EL (cell line): ENCODE measurements at regions not wholly inside any gene's neighbourhood (a gene's known extent, or its start where the extent isn't known, plus 50 kb on each side); places are given as distances from the start of the nearest gene placed in this dataset.

Experiments used
- DNase-seq: peaks from one replicate; pipeline ENCODE4 v3.0.0-alpha.2; 2016

DNA sequence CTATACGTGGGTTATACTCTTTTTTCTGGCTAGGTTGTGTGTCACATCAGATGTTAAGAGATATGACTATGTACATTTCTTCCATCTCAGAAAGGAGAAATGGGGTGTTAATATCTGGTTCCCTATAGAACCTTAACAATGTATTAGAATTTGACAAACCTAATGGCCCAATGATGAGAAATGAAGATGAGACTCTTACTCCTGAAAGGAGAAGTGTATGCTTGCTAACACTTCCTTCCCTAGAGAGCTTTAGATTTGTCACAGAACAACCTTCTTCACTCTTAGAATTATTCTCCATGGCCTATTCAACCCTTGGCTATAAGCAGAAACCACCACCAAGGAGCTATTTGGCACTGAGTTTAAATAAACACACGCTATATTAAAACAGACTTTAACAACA is 839.6 kb downstream of the GALC start:
- no peak for DNase-seq

- DNase-seq = no peak
Measured at GRCh38 chr14:87152693-87153092, 840.3 kb downstream of the GALC start.

GRCh38 chr14:87149583-87150354 is 843.2 kb downstream of the GALC start:
- DNase-seq = peak; percentile 35

GRCh38 chr14:87148655-87149054 is 844.3 kb downstream of the GALC start:
- peak; percentile 8 for DNase-seq

- DNase-seq = no peak
Measured at GRCh38 chr14:87142551-87143211, 850.3 kb downstream of the GALC start.

DNA sequence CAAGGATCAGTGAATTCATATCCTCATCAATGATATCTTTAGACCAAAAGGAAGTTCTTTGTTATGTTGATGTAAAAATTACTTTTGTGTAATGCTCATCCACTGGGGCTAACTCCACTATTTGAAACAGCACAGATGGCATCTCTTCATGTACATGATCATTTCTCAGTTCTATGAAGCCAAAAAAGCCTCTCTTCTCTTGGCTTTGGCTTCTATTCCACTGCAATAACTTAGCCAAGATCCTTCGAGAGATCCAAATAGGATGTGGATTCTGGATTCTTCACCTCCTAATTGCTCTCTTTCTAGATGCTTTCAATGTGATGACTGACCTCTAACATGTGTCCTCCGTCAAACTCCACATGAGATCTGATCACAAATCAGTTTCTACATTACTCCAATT is 851.2 kb downstream of the GALC start:
- no peak for DNase-seq

- no peak for DNase-seq
Measured at GRCh38 chr14:87139299-87139698, 853.7 kb downstream of the GALC start.

- DNase-seq = peak; percentile 32
Measured at GRCh38 chr14:87133073-87133801, 859.7 kb downstream of the GALC start.

DNA sequence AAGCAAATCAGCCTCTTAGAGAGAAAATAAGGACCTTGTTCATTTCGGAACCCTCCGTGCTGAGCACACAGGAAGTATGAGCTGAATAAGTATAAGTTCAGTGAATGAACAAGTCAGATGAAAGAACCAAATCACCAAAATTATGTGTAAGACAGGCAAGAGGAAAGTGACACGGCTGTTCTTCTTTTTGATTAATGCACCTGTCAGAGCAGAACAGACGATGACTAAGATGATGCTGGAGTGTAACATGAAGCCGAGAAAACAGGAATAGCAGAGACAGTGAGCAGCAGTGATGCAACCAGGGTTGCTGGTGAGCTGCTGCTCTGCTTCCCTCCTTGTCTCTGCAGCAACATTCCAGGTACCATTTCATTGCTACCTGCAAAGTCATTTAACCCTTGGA is 861.1 kb downstream of the GALC start:
- no peak for DNase-seq

DNA sequence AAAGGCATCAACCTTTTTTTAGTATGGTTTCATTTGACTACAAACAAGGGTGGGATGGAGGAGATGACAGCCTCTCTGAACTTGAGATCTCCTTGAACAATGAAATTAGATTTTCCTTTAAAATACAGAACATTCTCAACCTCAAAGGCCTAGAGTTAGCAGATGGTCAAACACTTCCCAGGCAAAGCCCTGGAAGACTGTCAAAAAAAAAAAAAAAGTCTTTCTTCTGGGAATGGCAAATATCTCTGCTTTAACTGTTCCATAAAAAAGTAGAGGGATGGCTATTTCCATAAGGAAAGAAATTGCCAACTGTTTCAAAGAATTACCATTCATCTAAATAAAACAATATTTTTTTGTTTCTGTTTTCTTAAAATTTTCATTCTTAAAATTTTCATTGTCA is 870.8 kb downstream of the GALC start:
- no peak for DNase-seq

- no peak for DNase-seq
Measured at GRCh38 chr14:87121716-87122115, 871.3 kb downstream of the GALC start.

DNA sequence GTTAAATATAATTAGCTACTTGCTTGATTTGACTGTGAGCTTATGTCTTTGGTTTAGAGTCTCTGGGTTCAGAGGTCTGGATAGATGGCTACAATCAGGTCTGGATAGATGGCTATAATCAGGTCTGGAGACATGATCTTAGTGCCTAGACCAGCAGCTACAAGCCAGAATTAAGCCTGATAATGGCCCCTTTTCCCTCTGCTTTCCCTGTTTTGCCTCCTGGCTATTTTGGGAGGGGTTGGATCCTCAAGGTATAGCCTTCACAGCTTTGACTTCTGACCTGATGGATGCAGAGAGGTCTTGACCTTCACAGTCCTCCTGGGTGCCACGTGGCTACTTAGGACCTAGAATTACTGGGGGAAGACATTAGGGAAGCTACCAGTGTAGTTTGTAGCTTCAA is 877.7 kb downstream of the GALC start:
- DNase-seq = no peak

GRCh38 chr14:87113286-87113685 is 879.7 kb downstream of the GALC start:
- DNase-seq = no peak

- DNase-seq = no peak
Measured at GRCh38 chr14:87111741-87112140, 881.2 kb downstream of the GALC start.

- DNase-seq = no peak
Measured at GRCh38 chr14:87111126-87111525, 881.9 kb downstream of the GALC start.

GRCh38 chr14:87109271-87109670 is 883.7 kb downstream of the GALC start:
- no peak for DNase-seq

DNA sequence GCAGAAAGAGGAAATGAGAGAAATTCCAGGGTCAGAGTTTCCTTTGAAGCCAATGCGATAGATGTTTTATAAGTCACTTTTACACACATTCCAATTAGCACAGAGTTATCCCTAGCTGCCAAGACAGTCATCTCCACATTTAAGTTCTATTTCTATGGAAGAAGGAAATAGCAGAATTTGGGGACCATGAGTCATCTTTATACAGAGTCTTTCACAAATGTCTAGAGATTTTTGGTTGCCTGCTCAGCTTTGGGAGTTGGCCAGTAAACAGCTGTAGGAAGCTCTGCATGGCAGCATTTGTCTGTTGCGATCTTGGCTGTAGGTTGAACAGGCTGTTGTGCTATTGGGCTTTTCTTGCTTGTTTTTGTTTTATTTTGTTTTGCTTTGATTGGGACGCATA is 884.3 kb downstream of the GALC start:
- peak; percentile 49 for DNase-seq

GRCh38 chr14:87102811-87103378 is 890.1 kb downstream of the GALC start:
- no peak for DNase-seq

- no peak for DNase-seq
Measured at GRCh38 chr14:87097015-87097414, 896.0 kb downstream of the GALC start.

DNA sequence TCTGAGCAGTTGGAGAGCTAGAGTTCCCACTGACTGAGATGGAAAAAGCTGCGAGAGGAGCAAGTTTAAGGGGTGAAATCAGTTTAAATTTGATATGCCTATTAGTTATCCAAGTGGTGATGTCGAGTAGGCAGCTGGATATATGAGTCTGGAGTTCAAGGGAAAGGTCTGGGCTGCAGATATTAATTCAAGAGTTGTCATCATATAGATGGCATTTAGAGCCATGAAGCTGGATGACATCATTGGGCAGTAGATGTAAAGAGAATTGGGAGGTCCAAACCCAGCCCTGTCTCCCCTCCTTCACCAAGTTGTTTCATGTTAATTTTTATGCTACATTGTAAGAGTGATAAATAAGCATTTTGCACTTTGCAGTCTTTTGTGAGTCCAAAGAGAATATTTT is 898.1 kb downstream of the GALC start:
- no peak for DNase-seq

DNA sequence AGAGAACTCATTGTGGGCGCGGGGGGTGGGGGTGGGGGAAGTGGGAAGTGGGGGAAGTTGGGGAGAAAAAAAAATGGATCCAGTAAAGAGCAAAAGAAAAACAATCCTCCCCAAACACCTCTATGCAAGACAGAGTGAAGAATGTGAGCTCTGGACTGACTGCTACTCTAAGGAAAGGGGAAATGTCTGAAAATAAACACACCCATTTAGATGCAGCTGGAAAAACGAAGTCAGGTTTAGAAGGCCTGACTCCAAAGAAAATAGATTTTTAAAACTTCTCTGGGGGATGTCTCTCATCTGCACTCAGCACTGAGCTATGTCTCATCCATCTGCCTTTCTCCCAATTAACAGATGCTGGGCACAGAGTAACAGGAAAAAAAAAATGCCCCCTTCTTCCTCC is 904.4 kb downstream of the GALC start:
- DNase-seq = no peak

DNA sequence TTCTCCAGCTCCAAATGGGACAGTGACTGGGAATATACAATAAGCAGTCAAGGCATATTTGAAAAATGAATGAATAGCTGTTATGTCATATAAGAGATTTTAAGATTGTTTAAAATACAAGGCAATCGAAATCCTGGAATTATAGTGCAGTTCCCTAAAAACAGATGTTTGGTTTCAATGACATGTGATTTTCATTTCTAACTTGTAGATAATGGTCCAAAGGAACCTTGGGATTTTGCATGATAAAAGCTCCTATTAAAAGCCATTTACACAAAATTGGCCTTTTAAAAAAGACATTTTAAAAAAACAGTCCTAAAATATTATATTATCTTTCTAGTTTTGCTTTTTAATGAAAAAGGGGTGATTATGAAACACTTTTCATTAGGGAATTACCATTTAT is 905.1 kb downstream of the GALC start:
- DNase-seq = no peak

DNA sequence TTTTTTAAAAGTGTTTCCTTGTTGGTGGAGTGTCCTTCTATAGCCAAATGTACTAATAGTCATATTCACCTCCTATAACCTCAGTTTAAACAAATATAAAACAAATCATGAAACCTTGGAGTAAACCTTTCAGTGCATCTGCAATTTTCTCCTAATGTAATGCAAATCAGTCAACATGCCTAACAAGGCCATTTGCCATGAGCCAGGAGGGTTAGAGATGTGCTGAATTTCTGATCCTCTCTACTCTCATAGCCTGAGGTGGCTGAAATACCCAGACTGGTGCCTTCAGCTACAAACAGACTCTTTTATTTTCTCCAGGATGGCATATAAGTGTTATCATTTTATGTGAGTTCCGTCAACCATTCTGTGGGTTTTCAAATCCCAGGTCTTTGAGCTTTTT is 908.1 kb downstream of the GALC start:
- DNase-seq = no peak

GRCh38 chr14:87082917-87083316 is 910.1 kb downstream of the GALC start:
- DNase-seq = no peak
